HepG2 (cell line): ENCODE measurements at regions not wholly inside any gene's neighbourhood (a gene's known extent, or its start where the extent isn't known, plus 50 kb on each side); places are given as distances from the start of the nearest gene placed in this dataset.

Experiments used
- ATAC-seq: fragments of 200-7000 bp; cut with Tn5 transposase; 3 replicates; pipeline ENCODE4 v1.9.1; 2020; ENCODE audit warnings: mild to moderate bottlenecking, moderate library complexity
- BruUV-seq: library from RNA; stranded (reverse); fragments of 400-500 nt; replicated peaks from 2 replicates; lab custom pipeline; 2021; lab: Mats Ljungman, UMichigan
- CTCF ChIA-PET: fragments of 300-600 bp; formaldehyde crosslinking; extraction: SDS; loops from one replicate; lab custom pipeline; 2021; ENCODE audit warnings: low total read pairs, inconsistent platforms, low intra/inter-chr PET ratio; lab: Yijun Ruan, JAX
- POLR2A ChIA-PET: fragments of 350-600 bp; sonication (Branson Sonifier 250); formaldehyde crosslinking; loops from one replicate; lab custom pipeline; 2020; ENCODE audit warnings: antibody characterized with exemption, inconsistent platforms; lab: Yijun Ruan, JAX
- DNase-seq: peaks from one replicate; pipeline ENCODE4 v3.0.0-alpha.2; 2015; ENCODE audit warnings: low spot score
- FAIRE-seq: peaks from 3 replicates; lab custom pipeline; 2011; peaks lifted over from hg19 to GRCh38; lab: Jason Lieb, UNC
- H2AFZ ChIP-seq: one replicate; pipeline ENCODE4 v1.6.1; 2011; ENCODE audit warnings: low read length, inconsistent platforms
- H3K27ac ChIP-seq: fragments of 300-600 bp; 3 replicates; pipeline ENCODE4 v1.8.0; 2011; ENCODE audit warnings: mixed run types, mild to moderate bottlenecking, mixed read lengths, low read length, inconsistent platforms; ENCODE audit not compliant: insufficient read depth; ENCODE audit errors: extremely low read length
- H3K27me3 ChIP-seq, 2 experiments: fragments of 200-600 bp in 1 of 2; 2 replicates in 1 of 2; 3 replicates in 1 of 2; pipeline versions ENCODE4 v1.6.0 to v1.8.0; 2011; ENCODE audit warnings: low read length in 2 of 2, mild to moderate bottlenecking in 2 of 2, moderate library complexity in 2 of 2, inconsistent platforms in 1 of 2; ENCODE audit not compliant: insufficient read depth in 2 of 2, control insufficient read depth in 1 of 2
- H3K36me3 ChIP-seq, 2 experiments: fragments of 200-600 bp in 1 of 2; replicated peaks in 1 of 2; 2 replicates in 1 of 2; 3 replicates in 1 of 2; pipeline versions ENCODE4 v1.5.1 to v1.8.0; 2011; ENCODE audit warnings: low read length in 2 of 2, inconsistent platforms in 1 of 2; ENCODE audit not compliant: insufficient read depth in 2 of 2, control insufficient read depth in 1 of 2
- H3K4me1 ChIP-seq: 2 replicates; pipeline ENCODE4 v1.5.1; 2012; ENCODE audit warnings: low read length, inconsistent platforms; ENCODE audit not compliant: insufficient read depth
- H3K4me2 ChIP-seq: 2 replicates; pipeline ENCODE4 v1.6.0; 2011; ENCODE audit warnings: low read depth, low read length, inconsistent platforms
- H3K4me3 ChIP-seq, 3 experiments: fragments of 200-600 bp in 1 of 3; sonication (generic), shearing (Covaris generic) in 1 of 3; replicated peaks in 1 of 3; 2 replicates each; pipeline ENCODE4 v1.5.1; 2011 to 2016; ENCODE audit warnings: low read length in 3 of 3, inconsistent platforms in 2 of 3, low read depth in 2 of 3, mild to moderate bottlenecking in 2 of 3, control low read depth in 1 of 3, mixed read lengths in 1 of 3; ENCODE audit not compliant: insufficient read depth in 1 of 3
- H3K79me2 ChIP-seq: one replicate; pipeline ENCODE4 v1.6.1; 2011; ENCODE audit warnings: low read length, inconsistent platforms; ENCODE audit not compliant: insufficient read depth
- H3K9ac ChIP-seq: 2 replicates; pipeline ENCODE4 v1.6.0; 2011; ENCODE audit warnings: mild to moderate bottlenecking, low read depth, low read length, inconsistent platforms; ENCODE audit not compliant: insufficient read depth
- H3K9me3 ChIP-seq: 2 replicates; pipeline ENCODE4 v1.5.1; 2012; ENCODE audit warnings: mild to moderate bottlenecking, low read length
- H4K20me1 ChIP-seq: 2 replicates; pipeline ENCODE4 v1.6.0; 2011; ENCODE audit warnings: inconsistent platforms, mild to moderate bottlenecking, low read length, moderate library complexity; ENCODE audit not compliant: insufficient read depth
- JDP2 ChIP-seq: sonication (generic); formaldehyde crosslinking; IDR thresholded peaks from 2 replicates; pipeline ENCODE4 v1.8.1; 2022; ENCODE audit warnings: missing genetic modification reagents, borderline replicate concordance
- MZF1 ChIP-seq: sonication (generic); formaldehyde crosslinking; IDR thresholded peaks from 2 replicates; pipeline ENCODE4 v1.8.1; 2023; ENCODE audit warnings: mild to moderate bottlenecking, missing genetic modification reagents, borderline replicate concordance
- PCBP2 ChIP-seq: fragments of 200-400 bp; formaldehyde crosslinking; optimal IDR thresholded peaks from 2 replicates; pipeline ENCODE3; 2018; ENCODE audit warnings: low read length, low read depth; ENCODE audit not compliant: poor library complexity, severe bottlenecking
- SMYD3 ChIP-seq: sonication (generic); formaldehyde crosslinking; IDR thresholded peaks from 2 replicates; pipeline ENCODE4 v1.8.1; 2023; ENCODE audit warnings: mild to moderate bottlenecking, missing genetic modification reagents
- ZNF274 ChIP-seq: sonication (generic); formaldehyde crosslinking; IDR thresholded peaks from 2 replicates; pipeline ENCODE4 v1.5.1; 2020; ENCODE audit warnings: mild to moderate bottlenecking, missing genetic modification reagents
- ZNF44 ChIP-seq: sonication (generic); formaldehyde crosslinking; IDR thresholded peaks from 2 replicates; pipeline ENCODE4 v1.5.1; 2020; ENCODE audit warnings: mild to moderate bottlenecking, missing genetic modification reagents
- ZNF530 ChIP-seq: sonication (generic); formaldehyde crosslinking; IDR thresholded peaks from 2 replicates; pipeline ENCODE4 v1.5.0; 2020; ENCODE audit warnings: low read depth, mild to moderate bottlenecking, missing genetic modification reagents
- ZNF839 ChIP-seq: sonication (generic); formaldehyde crosslinking; IDR thresholded peaks from 2 replicates; pipeline ENCODE4 v1.4.0; 2020; ENCODE audit warnings: missing genetic modification reagents, mild to moderate bottlenecking, borderline replicate concordance
- WGBS: methylation state at CpG from one replicate; pipeline ENCODE4 v1.1.6; 2017; ENCODE audit warnings: low lambda C conversion rate; 5-methylcytosine and 5-hydroxymethylcytosine counted together
- in situ Hi-C: cut with HindIII; loops from 2 replicates; pipeline ENCODE4 v1.10.0; 2017; ENCODE audit warnings: low pct_unique_long_range_greater_than_20kb; ENCODE audit not compliant: extremely low pct_ligation_motif_present
- intact Hi-C: fragments of 100-400 bp; cut with micrococcal nuclease; formaldehyde crosslinking; loops from one replicate; pipeline ENCODE4 v1.10.0; 2022; ENCODE audit not compliant: unreplicated experiment
- TF ChIP-seq, protein P1 (sequence below): sonication (generic); formaldehyde crosslinking; IDR thresholded peaks from 2 replicates; pipeline ENCODE4 v1.5.0; 2020; ENCODE audit warnings: missing genetic modification reagents, mild to moderate bottlenecking, borderline replicate concordance
- TF ChIP-seq, protein P2 (sequence below): sonication (generic); formaldehyde crosslinking; conservative IDR thresholded peaks from 2 replicates; pipeline ENCODE4 v1.8.0; 2022; ENCODE audit warnings: mild to moderate bottlenecking, moderate library complexity, missing genetic modification reagents
- TF ChIP-seq, protein P3 (sequence below): sonication (generic); formaldehyde crosslinking; IDR thresholded peaks from 2 replicates; pipeline ENCODE4 v1.4.0; 2020; ENCODE audit warnings: low read depth, mild to moderate bottlenecking, missing genetic modification reagents
- TF ChIP-seq, protein P4 (sequence below): sonication (generic); formaldehyde crosslinking; IDR thresholded peaks from 2 replicates; pipeline ENCODE4 v1.4.0; 2020; ENCODE audit warnings: missing genetic modification reagents

DNA sequence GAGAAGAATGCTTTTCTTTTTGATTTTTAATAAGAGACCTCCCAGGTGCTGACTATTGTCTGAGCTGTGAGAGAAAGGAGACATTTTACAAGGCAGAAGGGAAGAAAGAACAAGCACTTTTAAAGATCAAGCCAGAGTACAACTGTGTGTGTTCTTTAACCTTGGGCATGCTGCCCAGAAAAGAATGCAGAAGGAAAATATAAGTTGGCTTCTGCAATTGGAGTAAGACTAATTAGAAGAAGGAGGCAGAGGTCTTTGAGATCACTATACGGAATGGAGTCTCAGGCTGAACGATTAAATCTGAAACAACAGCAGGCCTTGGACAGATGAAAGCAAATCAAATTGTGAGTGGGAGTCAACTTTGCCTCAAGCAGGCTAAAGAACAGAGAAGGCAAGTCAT lies 230.5 kb downstream of the ATP23 start:
- in situ Hi-C loops (no loop called here), intact Hi-C loops (no loop called here)
- H3K27me3 ChIP-seq = peaks cover 0 to 7% of the 10 kb centered on the region in 2 experiments; a peak in 1 of 5 replicates
- CTCF ChIA-PET = no interaction called here
- no peak for DNase-seq
- H3K79me2 ChIP-seq = no peaks in the 10 kb centered on the region
- no peak for FAIRE-seq
- no peaks in the 10 kb centered on the region for H4K20me1 ChIP-seq
- H3K9me3 ChIP-seq = no peaks in the 10 kb centered on the region
- no peak overlapping the region for H3K4me3 ChIP-seq
- H3K27ac ChIP-seq = no peak overlapping the region
- ATAC-seq = no peak
- H3K4me2 ChIP-seq = no peak overlapping the region
- H3K36me3 ChIP-seq = no peaks in the 10 kb centered on the region
- H2AFZ ChIP-seq = no peak overlapping the region
- no peaks in the 10 kb centered on the region for H3K4me1 ChIP-seq
- TF ChIP-seq ZNF274 (CRISPR knock-in tag) (no peak), ZNF44 (CRISPR knock-in tag) (no peak), SMYD3 (CRISPR knock-in tag) (no peak), JDP2 (CRISPR knock-in tag) (no peak), MZF1 (no peak), PCBP2 (no peak), ZNF530 (CRISPR knock-in tag) (no peak), ZNF839 (CRISPR knock-in tag) (no peak)
- TF ChIP-seq, protein P1, sequence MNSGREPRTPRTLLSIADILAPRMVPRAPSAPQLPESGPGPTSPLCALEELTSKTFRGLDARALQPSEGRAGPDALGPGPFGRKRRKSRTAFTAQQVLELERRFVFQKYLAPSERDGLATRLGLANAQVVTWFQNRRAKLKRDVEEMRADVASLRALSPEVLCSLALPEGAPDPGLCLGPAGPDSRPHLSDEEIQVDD (CRISPR knock-in tag) = no peak
- TF ChIP-seq, protein P2, sequence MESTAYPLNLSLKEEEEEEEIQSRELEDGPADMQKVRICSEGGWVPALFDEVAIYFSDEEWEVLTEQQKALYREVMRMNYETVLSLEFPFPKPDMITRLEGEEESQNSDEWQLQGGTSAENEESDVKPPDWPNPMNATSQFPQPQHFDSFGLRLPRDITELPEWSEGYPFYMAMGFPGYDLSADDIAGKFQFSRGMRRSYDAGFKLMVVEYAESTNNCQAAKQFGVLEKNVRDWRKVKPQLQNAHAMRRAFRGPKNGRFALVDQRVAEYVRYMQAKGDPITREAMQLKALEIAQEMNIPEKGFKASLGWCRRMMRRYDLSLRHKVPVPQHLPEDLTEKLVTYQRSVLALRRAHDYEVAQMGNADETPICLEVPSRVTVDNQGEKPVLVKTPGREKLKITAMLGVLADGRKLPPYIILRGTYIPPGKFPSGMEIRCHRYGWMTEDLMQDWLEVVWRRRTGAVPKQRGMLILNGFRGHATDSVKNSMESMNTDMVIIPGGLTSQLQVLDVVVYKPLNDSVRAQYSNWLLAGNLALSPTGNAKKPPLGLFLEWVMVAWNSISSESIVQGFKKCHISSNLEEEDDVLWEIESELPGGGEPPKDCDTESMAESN = no peak
- TF ChIP-seq, protein P3, sequence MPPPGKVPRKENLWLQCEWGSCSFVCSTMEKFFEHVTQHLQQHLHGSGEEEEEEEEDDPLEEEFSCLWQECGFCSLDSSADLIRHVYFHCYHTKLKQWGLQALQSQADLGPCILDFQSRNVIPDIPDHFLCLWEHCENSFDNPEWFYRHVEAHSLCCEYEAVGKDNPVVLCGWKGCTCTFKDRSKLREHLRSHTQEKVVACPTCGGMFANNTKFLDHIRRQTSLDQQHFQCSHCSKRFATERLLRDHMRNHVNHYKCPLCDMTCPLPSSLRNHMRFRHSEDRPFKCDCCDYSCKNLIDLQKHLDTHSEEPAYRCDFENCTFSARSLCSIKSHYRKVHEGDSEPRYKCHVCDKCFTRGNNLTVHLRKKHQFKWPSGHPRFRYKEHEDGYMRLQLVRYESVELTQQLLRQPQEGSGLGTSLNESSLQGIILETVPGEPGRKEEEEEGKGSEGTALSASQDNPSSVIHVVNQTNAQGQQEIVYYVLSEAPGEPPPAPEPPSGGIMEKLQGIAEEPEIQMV = no peak
- TF ChIP-seq, protein P4, sequence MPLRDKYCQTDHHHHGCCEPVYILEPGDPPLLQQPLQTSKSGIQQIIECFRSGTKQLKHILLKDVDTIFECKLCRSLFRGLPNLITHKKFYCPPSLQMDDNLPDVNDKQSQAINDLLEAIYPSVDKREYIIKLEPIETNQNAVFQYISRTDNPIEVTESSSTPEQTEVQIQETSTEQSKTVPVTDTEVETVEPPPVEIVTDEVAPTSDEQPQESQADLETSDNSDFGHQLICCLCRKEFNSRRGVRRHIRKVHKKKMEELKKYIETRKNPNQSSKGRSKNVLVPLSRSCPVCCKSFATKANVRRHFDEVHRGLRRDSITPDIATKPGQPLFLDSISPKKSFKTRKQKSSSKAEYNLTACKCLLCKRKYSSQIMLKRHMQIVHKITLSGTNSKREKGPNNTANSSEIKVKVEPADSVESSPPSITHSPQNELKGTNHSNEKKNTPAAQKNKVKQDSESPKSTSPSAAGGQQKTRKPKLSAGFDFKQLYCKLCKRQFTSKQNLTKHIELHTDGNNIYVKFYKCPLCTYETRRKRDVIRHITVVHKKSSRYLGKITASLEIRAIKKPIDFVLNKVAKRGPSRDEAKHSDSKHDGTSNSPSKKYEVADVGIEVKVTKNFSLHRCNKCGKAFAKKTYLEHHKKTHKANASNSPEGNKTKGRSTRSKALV = no peak
- POLR2A ChIA-PET = no interaction called here
- WGBS = 2% methylated on average over 2 of the region's 2 CpGs
- no peak overlapping the region for H3K9ac ChIP-seq
- BruUV-seq = no TSS peak
